Tibial artery (tissue), 4 donors: ENCODE measurements at regions not wholly inside any gene's neighbourhood (a gene's known extent, or its start where the extent isn't known, plus 50 kb on each side); places are given as distances from the start of the nearest gene placed in this dataset.
"Not testable (repeated sequence)": the region's sequence is repeated elsewhere in the genome, so short reads cannot be mapped to it uniquely, and the experiment has no call there.

Source experiments
- DNase-seq, 2 donors: peaks; one replicate each; pipeline ENCODE4 v3.0.0-alpha.2; 2019
- H3K27ac ChIP-seq, 2 donors: fragments of 200-600 bp; sonication (generic) in 1 of 2; 1 replicate in 1 of 2; 2 replicates in 1 of 2; pipeline ENCODE4 v1.5.1; 2018 to 2019; ENCODE audit warnings: mild to moderate bottlenecking in 1 of 2
- H3K27me3 ChIP-seq, 2 donors: fragments of 200-600 bp; sonication (generic) in 1 of 2; one replicate each; pipeline versions ENCODE4 v1.5.1 to v1.6.0; 2016 to 2019
- H3K36me3 ChIP-seq, 3 donors: fragments of 200-600 bp; sonication (generic) in 2 of 3; one replicate each; pipeline ENCODE4 v1.5.1; 2016 to 2019; ENCODE audit warnings: mild to moderate bottlenecking in 2 of 3
- H3K4me1 ChIP-seq, 4 donors: fragments of 200-600 bp; sonication (generic) in 2 of 4; 1 replicate in 3 of 4; 2 replicates in 1 of 4; pipeline ENCODE4 v1.5.1; 2016 to 2019
- H3K4me3 ChIP-seq, 2 donors: fragments of 200-600 bp; sonication (generic) in 1 of 2; 1 replicate in 1 of 2; 2 replicates in 1 of 2; pipeline ENCODE4 v1.5.1; 2018 to 2019; ENCODE audit warnings: mild to moderate bottlenecking in 2 of 2
- H3K9me3 ChIP-seq, 3 donors: fragments of 200-600 bp; sonication (generic) in 1 of 3; one replicate each; pipeline ENCODE4 v1.5.1; 2016 to 2019
- CTCF ChIP-seq, 2 experiments: fragments of 200-600 bp in 1 of 2; fragments of 450-650 bp in 1 of 2; IDR thresholded peaks; one replicate each; pipeline ENCODE4 v1.5.1; 2017 to 2019; ENCODE audit warnings: antibody characterized with exemption in 2 of 2, mild to moderate bottlenecking in 1 of 2, moderate library complexity in 1 of 2
- intact Hi-C: fragments of 100-400 bp; cut with DNase I; formaldehyde crosslinking; loops from one replicate; pipeline ENCODE4 v1.15.0; 2023; ENCODE audit warnings: low total_unique reads

DNA sequence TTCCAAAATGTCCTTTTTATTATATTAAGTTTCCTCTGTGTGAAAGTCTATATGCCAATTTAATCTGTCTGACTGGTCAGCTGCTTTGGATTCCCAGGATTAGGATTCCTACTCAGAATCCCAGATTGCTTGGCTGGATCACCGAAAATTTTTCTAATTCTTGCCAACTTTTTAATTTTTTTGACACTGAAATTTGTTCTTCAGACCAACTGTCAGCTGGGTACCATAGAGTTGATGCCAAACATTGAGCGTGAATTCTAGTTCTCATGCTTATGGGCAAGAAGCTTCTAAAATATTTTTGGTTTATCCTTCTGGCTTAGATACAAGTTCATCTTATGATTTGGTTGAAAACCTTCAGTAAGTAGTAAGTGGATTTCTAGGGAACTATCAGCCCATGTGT is 1611.4 kb upstream of the FLRT2 start:
- H3K9me3 ChIP-seq, result no peaks in the 10 kb centered on the region
- no peak for DNase-seq
- no peaks in the 10 kb centered on the region for H3K36me3 ChIP-seq
- H3K27ac ChIP-seq, result no peak overlapping the region
- H3K4me1 ChIP-seq, result no peaks in the 10 kb centered on the region
- TF ChIP-seq CTCF (IDR thresholded peaks at IDR 0.05), result no peak
- H3K27me3 ChIP-seq, result no peaks in the 10 kb centered on the region
- intact Hi-C loops, result no loop called here
- no peak overlapping the region for H3K4me3 ChIP-seq

- intact Hi-C loops, result not testable (repeated sequence)
Observed at GRCh38 chr14:83919675-83920074, 1610.3 kb upstream of the FLRT2 start.

GRCh38 chr14:83923842-83924241 is 1606.1 kb upstream of the FLRT2 start:
- no peak for TF ChIP-seq CTCF (IDR thresholded peaks at IDR 0.05)
- H3K27me3 ChIP-seq, result no peaks in the 10 kb centered on the region
- intact Hi-C loops, result no loop called here

More at GRCh38 chr14:83919675-83920074, 1610.3 kb upstream of the FLRT2 start:
- H3K27me3 ChIP-seq, H3K36me3 ChIP-seq, H3K4me3 ChIP-seq, DNase-seq, H3K27ac ChIP-seq, H3K4me1 ChIP-seq, H3K9me3 ChIP-seq: not testable (repeated sequence)

DNA sequence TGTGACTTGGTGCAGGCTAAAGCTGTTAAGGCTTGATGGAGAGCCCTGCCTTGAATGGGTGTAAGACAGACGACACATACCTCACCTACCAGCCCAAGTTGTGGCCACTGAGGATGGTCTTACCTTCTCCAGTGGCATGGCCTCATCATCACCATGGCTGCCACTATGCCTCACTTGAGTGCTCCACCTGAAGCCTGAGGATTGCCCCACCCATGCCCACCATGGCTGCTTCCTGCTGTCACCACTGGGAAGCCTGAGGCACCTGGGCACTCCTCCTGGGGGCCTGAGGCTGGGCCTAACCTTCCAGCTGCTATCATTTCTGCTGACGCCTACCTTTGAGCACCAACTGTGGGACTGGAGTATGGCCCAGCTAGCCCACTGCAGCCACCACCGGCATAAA is 1605.7 kb upstream of the FLRT2 start:
- no peak overlapping the region for H3K4me3 ChIP-seq
- no peaks in the 10 kb centered on the region for H3K36me3 ChIP-seq
- no peaks in the 10 kb centered on the region for H3K27me3 ChIP-seq
- DNase-seq, result no peak
- intact Hi-C loops, result no loop called here
- H3K9me3 ChIP-seq, result no peaks in the 10 kb centered on the region
- TF ChIP-seq CTCF (IDR thresholded peaks at IDR 0.05), result no peak
- no peak overlapping the region for H3K27ac ChIP-seq
- H3K4me1 ChIP-seq, result no peaks in the 10 kb centered on the region

More at GRCh38 chr14:83923842-83924241, 1606.1 kb upstream of the FLRT2 start:
- H3K4me3 ChIP-seq, result no peak overlapping the region
- H3K9me3 ChIP-seq, result no peaks in the 10 kb centered on the region
- H3K27ac ChIP-seq, result no peak overlapping the region
- no peak for DNase-seq
- no peaks in the 10 kb centered on the region for H3K36me3 ChIP-seq
- H3K4me1 ChIP-seq, result no peaks in the 10 kb centered on the region

- no peaks in the 10 kb centered on the region for H3K36me3 ChIP-seq
- H3K4me1 ChIP-seq, result no peaks in the 10 kb centered on the region
- H3K9me3 ChIP-seq, result peaks cover 0 to 9% (median 6%) of the 10 kb centered on the region in 3 donors
- no peaks in the 10 kb centered on the region for H3K27me3 ChIP-seq
- intact Hi-C loops, result no loop called here
- DNase-seq, result no peak
- no peak overlapping the region for H3K4me3 ChIP-seq
- no peak overlapping the region for H3K27ac ChIP-seq
- no peak for TF ChIP-seq CTCF (IDR thresholded peaks at IDR 0.05)
Observed at GRCh38 chr14:83940253-83940652, 1589.7 kb upstream of the FLRT2 start.

- Histone ChIP-seq H3K36me3 (no peaks in the 10 kb centered on the region), H3K4me3 (no peak overlapping the region), H3K9me3 (peaks cover 0 to 3% (median 0%) of the 10 kb centered on the region in 3 donors), H3K4me1 (no peaks in the 10 kb centered on the region), H3K27ac (no peak overlapping the region), H3K27me3 (no peaks in the 10 kb centered on the region)
- no peak for DNase-seq
- TF ChIP-seq CTCF (IDR thresholded peaks at IDR 0.05), result no peak
- intact Hi-C loops, result no loop called here
Observed at GRCh38 chr14:83958359-83958758, 1571.6 kb upstream of the FLRT2 start.
